Ascending aorta (tissue), 2 donors: ENCODE measurements at regions not wholly inside any gene's neighbourhood (a gene's known extent, or its start where the extent isn't known, plus 50 kb on each side); places are given as distances from the start of the nearest gene placed in this dataset.

Source experiments
- DNase-seq, 2 donors: peaks; one replicate each; pipeline ENCODE4 v3.0.0-alpha.2; 2019; ENCODE audit warnings: low spot score in 2 of 2
- H3K27ac ChIP-seq, 2 donors: fragments of 200-600 bp; sonication (generic); one replicate each; pipeline ENCODE4 v1.5.1; 2016 to 2017; ENCODE audit warnings: mild to moderate bottlenecking in 1 of 2
- H3K27me3 ChIP-seq: fragments of 200-600 bp; sonication (generic); one replicate; pipeline ENCODE4 v1.5.1; 2017
- H3K36me3 ChIP-seq, 2 donors: fragments of 200-600 bp; sonication (generic); one replicate each; pipeline ENCODE4 v1.5.1; 2016
- H3K4me1 ChIP-seq, 2 donors: fragments of 200-600 bp; sonication (generic); one replicate each; pipeline ENCODE4 v1.5.1; 2016 to 2017; ENCODE audit warnings: mild to moderate bottlenecking in 1 of 2
- H3K4me3 ChIP-seq, 2 donors: fragments of 200-600 bp; sonication (generic); one replicate each; pipeline ENCODE4 v1.5.1; 2016 to 2017; ENCODE audit warnings: mild to moderate bottlenecking in 1 of 2
- H3K9me3 ChIP-seq, 2 donors: fragments of 200-600 bp; sonication (generic); one replicate each; pipeline ENCODE4 v1.5.1; 2016
- intact Hi-C: fragments of 100-400 bp; cut with DNase I; formaldehyde crosslinking; loops from one replicate; pipeline ENCODE4 v1.15.1; 2023
- TF ChIP-seq, protein P1 (sequence below), 3 experiments: fragments of 200-600 bp in 2 of 3; fragments of 450-650 bp in 1 of 3; sonication (generic) in 2 of 3; IDR thresholded peaks; one replicate each; pipeline ENCODE4 v1.5.1; 2016 to 2019; ENCODE audit warnings: antibody characterized with exemption in 3 of 3, mild to moderate bottlenecking in 1 of 3, moderate library complexity in 1 of 3

DNA sequence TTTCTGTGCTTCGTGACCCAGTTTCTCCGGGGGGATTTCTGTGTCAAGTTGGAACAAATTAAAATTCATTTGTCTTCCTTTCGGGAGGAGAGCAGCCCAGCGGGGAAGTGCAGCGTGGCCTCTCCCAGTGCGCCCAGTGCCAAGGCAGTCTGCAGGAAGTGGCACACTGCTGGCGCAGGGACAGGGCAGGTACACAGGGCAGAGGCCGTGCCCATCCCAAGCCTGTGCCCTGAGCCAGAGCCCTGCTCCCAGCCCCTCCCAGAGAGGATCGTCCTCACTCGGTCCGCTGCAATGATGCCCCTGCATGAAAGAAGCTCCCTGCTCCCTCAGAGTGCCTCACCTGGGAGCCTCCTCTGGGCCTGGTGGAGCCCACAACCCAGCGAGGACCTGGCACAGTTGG is 82.4 kb upstream of the PPP1R26 start:
- Histone ChIP-seq H3K4me3 (no peak overlapping the region), H3K27ac (no peak overlapping the region), H3K27me3 (no peaks in the 10 kb centered on the region), H3K36me3 (no peaks in the 10 kb centered on the region), H3K4me1 (no peaks in the 10 kb centered on the region), H3K9me3 (no peaks in the 10 kb centered on the region)
- TF ChIP-seq, protein P1, sequence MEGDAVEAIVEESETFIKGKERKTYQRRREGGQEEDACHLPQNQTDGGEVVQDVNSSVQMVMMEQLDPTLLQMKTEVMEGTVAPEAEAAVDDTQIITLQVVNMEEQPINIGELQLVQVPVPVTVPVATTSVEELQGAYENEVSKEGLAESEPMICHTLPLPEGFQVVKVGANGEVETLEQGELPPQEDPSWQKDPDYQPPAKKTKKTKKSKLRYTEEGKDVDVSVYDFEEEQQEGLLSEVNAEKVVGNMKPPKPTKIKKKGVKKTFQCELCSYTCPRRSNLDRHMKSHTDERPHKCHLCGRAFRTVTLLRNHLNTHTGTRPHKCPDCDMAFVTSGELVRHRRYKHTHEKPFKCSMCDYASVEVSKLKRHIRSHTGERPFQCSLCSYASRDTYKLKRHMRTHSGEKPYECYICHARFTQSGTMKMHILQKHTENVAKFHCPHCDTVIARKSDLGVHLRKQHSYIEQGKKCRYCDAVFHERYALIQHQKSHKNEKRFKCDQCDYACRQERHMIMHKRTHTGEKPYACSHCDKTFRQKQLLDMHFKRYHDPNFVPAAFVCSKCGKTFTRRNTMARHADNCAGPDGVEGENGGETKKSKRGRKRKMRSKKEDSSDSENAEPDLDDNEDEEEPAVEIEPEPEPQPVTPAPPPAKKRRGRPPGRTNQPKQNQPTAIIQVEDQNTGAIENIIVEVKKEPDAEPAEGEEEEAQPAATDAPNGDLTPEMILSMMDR (IDR thresholded peaks at IDR 0.05): no peak
- DNase-seq: no peak
- intact Hi-C loops: no loop called here

DNA sequence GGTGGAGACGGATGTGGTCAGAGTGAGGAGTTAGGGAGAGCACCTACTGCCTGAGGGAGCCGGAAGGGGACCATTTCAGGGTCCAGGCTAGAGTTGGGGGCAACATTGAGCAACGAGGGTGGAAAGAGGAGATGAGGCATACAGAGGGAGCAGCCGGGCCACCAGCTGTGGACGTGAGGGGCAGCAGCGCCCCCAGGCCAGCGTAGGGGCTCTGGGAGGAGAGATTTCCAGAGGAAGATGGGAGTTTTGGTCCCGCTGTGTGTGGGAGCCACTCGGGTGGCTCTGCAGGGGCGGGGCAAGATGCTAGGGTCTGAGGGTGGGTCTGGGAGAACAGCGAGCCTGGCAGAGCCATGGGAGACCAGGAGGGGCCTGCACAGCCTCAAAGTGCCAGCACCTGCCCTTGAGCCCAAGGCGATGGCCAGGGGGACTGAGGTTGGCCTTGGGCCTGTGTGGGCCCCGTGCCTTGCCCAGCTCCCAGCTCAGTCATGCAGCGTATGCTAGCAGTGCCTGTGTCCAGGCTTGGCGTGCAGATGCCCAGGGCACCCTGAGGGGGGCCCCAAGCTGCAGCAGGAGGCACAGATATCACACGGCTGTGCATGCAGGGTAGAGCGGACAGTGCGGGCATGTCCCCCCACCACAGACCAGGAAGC is 80.5 kb upstream of the PPP1R26 start:
- intact Hi-C loops: no loop called here
- no peak for DNase-seq
- H3K27me3 ChIP-seq: no peaks in the 10 kb centered on the region
- no peaks in the 10 kb centered on the region for H3K4me1 ChIP-seq
- no peak overlapping the region for H3K4me3 ChIP-seq
- H3K27ac ChIP-seq: no peak overlapping the region
- TF ChIP-seq, protein P1 (IDR thresholded peaks at IDR 0.05): no peak
- H3K9me3 ChIP-seq: no peaks in the 10 kb centered on the region
- H3K36me3 ChIP-seq: no peaks in the 10 kb centered on the region

DNA sequence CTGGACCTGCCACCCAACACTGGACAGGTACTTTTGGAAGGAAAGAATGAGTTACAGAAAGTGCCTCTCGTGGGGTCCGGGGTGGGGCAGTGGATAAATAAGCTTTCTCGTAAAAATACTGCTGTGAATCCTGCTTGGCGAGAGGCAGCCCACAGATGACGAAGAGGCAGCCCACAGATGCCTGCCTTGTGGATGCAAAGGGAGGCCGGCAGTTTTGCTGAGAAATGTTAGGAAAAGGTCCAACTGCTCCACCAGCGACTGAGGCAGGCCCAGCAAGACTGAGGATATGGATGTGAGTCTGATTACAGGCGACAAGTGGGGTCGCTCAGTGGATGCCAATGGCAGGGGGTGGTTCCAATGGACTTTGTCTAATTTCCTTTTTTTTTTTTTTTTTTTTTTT is 79.1 kb upstream of the PPP1R26 start:
- intact Hi-C loops: no loop called here
- TF ChIP-seq, protein P1 (IDR thresholded peaks at IDR 0.05): no peak
- Histone ChIP-seq H3K27ac (no peak overlapping the region), H3K9me3 (no peaks in the 10 kb centered on the region), H3K4me3 (no peak overlapping the region), H3K4me1 (no peaks in the 10 kb centered on the region), H3K27me3 (no peaks in the 10 kb centered on the region), H3K36me3 (no peaks in the 10 kb centered on the region)
- DNase-seq: no peak

DNA sequence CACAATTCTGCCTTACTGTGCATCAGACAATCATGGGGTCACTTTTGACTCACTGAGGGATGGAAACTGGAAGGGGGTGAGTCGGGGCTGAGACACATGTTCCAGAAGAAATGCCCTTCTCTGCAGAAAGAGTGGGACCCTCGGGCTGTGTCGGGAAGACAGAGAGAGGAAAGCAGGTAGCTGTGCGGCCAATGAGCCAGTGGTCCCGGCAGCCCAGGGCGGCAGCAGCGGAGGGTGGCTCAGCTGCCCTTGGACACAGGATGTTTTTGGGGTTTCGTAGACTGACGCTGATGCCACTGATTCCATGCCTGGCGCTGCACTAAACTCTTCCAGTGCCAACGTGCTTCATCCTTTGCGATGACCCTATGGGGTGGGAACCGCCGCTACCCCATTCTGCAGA is 78.4 kb upstream of the PPP1R26 start:
- intact Hi-C loops: no loop called here
- H3K27me3 ChIP-seq: no peaks in the 10 kb centered on the region
- H3K4me1 ChIP-seq: no peaks in the 10 kb centered on the region

DNA sequence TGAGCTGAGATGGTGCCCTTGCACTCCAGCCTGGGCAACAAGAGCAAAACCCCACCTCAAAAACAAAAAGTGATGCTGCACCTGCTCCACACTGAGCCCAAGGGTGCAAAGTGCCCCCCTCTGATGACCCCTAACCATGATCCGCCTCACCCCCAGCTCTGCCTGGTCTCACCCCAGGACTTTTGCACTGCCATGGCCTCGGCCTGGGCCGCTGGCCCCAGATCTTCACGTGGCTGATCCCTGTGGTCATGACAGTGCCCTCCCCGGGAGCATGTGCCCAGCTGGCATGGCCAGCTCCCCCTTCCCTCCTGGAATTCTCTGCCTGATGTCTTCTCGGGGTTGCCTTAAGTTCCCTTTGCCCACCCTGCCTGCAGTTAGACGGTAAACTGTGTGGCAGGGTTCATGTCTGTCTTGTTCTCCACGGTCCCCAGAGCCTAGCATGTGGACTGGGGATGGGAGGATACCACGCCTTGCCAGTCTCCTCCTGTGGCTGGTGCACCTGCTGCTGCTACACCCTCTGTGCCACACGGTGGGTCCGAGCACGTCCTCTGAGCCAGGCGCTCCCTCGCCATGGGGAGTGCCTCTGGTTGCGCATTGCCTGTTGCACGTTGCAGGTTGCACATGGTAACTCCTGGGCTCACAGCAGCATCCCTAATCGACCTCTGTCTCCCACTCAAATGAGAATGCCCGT is 77.4 kb upstream of the PPP1R26 start:
- Histone ChIP-seq H3K4me1 (no peaks in the 10 kb centered on the region), H3K36me3 (no peaks in the 10 kb centered on the region), H3K27ac (no peak overlapping the region), H3K9me3 (no peaks in the 10 kb centered on the region), H3K27me3 (no peaks in the 10 kb centered on the region), H3K4me3 (no peak overlapping the region)
- TF ChIP-seq, protein P1 (IDR thresholded peaks at IDR 0.05): no peak
- intact Hi-C loops: no loop called here
- DNase-seq: no peak

More for the DNA sequence above, 78.4 kb upstream of the PPP1R26 start:
- TF ChIP-seq, protein P1 (IDR thresholded peaks at IDR 0.05): no peak
- Histone ChIP-seq H3K9me3 (no peaks in the 10 kb centered on the region), H3K36me3 (no peaks in the 10 kb centered on the region), H3K4me3 (no peak overlapping the region), H3K27ac (no peak overlapping the region)
- no peak for DNase-seq
